Occipital lobe (tissue), 1 donor: ENCODE measurements at regions not wholly inside any gene's neighbourhood (a gene's known extent, or its start where the extent isn't known, plus 50 kb on each side); places are given as distances from the start of the nearest gene placed in this dataset.
"Not testable (repeated sequence)": the region's sequence is repeated elsewhere in the genome, so short reads cannot be mapped to it uniquely, and the experiment has no call there.

Experiments used
- DNase-seq: peaks from one replicate; lab custom pipeline; 2025; lab: John Stamatoyannopoulos, UW

GRCh38 chr2:12487253-12488004, 229.3 kb upstream of the TRIB2 start:
- no peak for DNase-seq

DNA sequence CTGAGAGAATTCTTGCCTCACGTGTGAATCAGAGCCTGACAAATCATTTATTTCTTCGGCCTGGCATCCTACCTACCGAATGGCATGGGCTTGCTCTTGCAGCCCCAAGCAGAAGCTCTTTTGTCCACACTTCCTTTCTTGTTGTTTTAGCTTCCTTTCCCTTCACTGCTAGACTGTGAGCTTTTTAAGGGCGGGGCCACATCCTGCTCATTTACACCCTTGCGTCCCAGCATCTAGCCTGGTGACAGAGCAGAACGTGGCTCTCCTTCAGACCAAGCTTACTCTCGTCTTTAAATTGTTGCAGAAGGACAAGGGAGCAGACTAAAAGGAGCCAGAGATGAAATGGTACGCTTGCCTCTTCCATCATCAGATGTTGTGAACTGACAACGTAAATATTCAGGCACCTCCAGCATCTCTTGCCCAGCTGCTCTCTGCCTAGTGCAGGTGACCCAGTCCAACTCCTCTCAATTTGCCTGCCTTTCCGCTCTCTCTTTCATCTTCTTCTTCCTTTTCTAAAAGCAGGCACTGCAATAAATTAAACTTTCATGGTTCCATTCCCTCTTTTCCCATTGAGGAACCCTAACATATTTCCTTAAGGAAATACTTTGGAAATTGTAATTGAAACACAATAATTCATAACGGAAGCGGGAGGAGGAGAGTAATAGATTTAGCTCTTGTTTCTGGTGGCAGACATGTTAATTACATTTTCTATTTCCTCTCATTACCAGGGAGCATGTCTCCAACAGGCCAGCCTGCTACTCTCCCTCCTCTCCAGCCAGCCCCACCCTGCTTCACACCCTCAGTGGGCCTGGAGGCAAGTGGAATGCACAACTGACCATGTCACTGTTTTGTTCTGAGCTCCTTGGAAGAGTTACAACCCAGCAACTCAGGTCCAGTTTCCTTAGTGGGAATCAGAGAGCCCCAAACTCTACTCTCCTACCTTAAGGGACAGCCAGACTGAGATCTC, 228.1 kb upstream of the TRIB2 start:
- DNase-seq, result no peak

DNA sequence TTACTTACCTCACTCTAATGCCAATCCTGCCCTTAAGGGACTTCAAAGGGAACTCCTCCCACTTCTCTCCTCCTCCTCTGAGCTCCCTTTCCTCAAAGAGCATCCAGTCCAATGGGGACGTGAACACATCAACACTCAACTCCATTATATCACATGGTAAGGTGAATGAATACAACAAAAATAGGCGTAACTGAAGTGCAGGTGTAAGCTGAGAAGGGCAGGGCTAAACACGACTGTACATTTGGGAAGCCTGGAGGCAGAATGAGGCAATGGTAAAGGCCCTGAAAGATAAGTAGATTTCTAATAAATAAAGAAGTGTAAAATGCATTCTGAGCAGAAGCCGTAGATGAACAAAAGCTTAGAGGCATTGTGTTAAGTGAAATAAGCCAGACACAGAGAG, 226.1 kb upstream of the TRIB2 start:
- DNase-seq, result no peak

DNA sequence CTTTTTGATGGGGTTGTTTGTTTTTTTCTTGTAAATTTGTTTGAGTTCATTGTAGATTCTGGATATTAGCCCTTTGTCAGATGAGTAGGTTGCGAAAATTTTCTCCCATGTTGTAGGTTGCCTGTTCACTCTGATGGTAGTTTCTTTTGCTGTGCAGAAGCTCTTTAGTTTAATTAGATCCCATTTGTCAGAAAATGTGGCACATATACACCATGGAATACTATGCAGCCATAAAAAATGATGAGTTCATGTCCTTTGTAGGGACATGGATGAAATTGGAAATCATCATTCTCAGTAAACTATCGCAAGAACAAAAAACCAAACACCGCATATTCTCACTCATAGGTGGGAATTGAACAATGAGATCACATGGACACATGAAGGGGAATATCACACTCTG, 224.4 kb upstream of the TRIB2 start:
- not testable (repeated sequence) for DNase-seq

DNA sequence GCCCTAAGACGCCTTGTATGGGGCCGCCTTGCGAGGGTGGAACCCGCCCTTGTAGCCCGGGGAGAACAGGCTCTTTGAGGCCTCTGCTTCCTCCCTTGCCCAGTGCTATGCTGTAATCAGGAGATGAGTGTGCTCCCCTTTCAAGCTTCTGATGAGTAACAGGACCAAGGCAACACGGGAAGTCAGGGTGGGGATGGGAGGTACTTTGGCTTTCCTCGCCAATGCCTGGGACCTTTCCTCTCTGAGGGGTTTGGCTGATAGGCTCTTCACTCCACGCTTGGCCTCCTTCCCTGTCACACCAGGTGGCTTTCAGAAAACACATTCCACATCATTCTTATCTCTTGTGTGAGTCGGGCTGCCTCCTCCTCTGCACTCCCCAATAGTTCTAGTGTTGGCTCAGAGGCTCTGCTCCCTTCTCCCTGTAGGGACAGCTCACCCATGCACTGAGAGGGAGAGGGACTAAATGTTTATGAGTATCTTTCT, 223.7 kb upstream of the TRIB2 start:
- DNase-seq, result no peak

- no peak for DNase-seq
Observed at GRCh38 chr2:12495247-12495868, 221.4 kb upstream of the TRIB2 start.

DNA sequence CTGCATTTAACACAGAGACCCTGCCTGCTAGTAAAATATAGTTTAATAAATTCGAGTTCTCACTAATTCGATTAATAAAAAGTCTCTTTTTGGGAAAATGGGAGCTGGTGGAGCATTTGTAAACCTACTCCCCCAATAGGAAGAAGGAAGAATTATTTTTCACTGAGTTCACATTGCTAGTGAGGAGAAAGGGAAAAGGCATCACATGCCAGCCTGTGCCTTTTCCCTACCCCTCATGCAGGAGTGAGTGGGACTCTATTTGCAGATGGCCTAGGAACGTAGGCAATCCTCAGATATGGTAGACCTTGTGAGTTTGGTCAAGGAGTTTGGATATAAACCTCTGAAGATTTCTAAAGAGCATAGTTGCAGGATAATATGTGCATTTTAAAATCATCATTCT, 218.4 kb upstream of the TRIB2 start:
- DNase-seq, result no peak

- no peak for DNase-seq
Observed at GRCh38 chr2:12498704-12499103, 218.0 kb upstream of the TRIB2 start.

DNA sequence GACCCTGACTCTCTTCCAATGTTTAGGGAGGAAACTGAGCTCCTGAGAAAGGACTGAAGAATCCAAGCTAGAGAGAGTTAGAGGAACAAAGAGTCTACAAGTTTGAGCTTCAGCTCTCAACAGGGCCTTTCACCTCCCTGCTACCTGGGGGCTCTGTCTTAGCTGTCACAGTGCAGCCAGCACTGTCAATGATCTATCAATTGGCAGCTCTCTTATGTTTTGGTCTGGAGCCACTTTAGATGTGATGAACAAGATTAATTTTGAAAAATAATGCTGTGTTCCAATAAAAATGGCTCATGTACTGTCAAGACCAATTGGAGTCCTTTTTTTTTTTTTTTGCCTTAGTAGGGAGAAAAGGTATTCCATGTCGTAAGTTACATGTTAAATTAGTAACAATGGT, 215.8 kb upstream of the TRIB2 start:
- no peak for DNase-seq

DNA sequence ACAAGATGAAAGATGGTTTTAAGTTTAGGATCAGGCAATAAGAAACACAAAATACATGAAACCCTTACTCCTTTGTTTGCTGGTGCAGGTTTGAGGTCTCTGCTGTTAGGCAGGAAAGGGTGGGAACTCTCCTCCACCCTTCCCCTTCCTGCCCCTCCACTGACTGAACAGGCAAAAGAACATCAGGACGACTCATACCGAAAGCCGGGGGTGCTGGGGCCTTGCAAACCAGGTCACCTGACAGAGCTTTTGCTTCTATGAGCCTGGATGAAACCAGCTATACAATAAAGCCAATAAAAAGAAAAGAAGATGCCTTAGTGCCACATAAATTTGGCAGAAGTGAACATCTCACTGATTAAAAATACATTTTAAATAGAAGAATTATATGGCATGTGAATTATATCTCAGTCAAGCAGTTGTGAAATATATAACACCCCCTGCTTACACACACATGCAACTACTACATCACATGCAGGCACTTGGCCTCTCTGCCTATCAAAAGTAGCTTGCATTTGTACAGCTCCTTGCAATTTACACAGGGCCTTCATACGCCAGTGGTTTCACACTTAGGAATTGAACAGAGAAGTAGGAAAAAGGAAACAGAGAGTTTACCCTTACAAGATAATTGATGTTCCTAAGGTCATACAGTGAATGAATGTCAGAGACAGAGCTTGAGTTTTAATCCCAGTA, 215.1 kb upstream of the TRIB2 start:
- no peak for DNase-seq

DNA sequence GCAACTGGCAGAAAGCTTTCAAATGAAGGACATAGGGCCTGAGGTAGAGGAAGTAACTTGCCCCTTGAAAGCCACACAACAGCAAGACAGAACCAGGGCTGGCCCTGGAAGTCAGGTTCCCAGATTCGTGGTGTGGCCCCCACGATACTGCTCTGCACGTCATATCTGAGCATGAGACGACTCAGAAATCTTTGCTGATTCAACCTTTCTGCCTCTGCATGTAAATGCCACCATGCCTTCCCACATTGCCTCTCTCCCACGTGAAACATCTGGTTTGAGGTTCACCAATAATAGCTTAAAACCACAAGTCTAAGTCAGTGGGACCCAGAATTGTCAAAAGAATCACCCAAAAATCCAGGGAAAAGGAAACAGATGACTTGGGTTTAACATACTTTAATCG, 214.0 kb upstream of the TRIB2 start:
- DNase-seq, result no peak

GRCh38 chr2:12504443-12504842, 212.3 kb upstream of the TRIB2 start:
- DNase-seq, result no peak

- no peak for DNase-seq
Observed at GRCh38 chr2:12506846-12507245, 209.9 kb upstream of the TRIB2 start.

DNA sequence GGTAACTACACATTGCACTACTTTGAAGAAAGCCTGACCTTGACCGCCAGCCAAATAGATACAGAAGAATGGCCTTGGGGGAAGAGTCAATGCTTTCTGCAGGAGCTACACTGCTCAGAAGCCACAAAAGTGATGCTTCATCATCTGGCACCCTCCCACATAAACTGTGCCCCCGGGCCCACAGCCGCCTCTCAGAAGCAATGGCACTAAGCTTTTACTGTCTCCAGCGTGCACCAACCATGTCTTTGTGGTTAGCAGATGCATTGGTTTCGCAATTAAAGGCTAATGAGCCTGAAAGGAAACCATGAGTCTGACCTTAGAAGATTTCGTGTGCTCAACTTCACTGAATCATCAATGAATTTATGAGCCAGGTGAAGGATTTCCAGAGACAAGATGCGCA, 209.4 kb upstream of the TRIB2 start:
- no peak for DNase-seq

- no peak for DNase-seq
Observed at GRCh38 chr2:12510070-12510469, 206.7 kb upstream of the TRIB2 start.

- no peak for DNase-seq
Observed at GRCh38 chr2:12513339-12513738, 203.4 kb upstream of the TRIB2 start.

DNA sequence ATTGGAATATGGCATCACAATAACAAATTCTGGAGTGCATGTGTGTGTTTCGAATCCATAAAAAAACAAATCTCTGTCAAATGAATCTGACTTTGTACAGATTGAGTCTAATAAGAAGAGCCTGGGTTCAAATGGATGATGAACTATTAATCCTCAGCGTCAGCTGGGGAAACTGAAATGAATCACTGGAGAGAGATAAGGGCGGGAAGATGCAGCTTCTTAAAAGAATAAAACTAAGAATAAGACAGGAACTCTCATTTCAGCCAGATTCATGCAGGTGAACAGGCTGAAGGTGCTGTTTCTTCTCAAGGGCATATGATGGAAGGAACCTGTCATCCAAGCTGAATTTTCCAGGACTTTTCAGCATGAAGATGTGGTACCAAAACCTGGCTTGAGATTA, 202.6 kb upstream of the TRIB2 start:
- no peak for DNase-seq

GRCh38 chr2:12514631-12515437, 201.9 kb upstream of the TRIB2 start:
- DNase-seq, result no peak

- DNase-seq, result no peak
Observed at GRCh38 chr2:12515871-12516270, 200.9 kb upstream of the TRIB2 start.

- DNase-seq, result no peak
Observed at GRCh38 chr2:12533337-12534005, 183.3 kb upstream of the TRIB2 start.
